Tongue (tissue), 1 donor: ENCODE measurements at regions not wholly inside any gene's neighbourhood (a gene's known extent, or its start where the extent isn't known, plus 50 kb on each side); places are given as distances from the start of the nearest gene placed in this dataset.
"Not testable (repeated sequence)": the region's sequence is repeated elsewhere in the genome, so short reads cannot be mapped to it uniquely, and the experiment has no call there.

Source experiments
- DNase-seq: peaks from one replicate; pipeline ENCODE4 v3.0.0-alpha.2; 2015

DNA sequence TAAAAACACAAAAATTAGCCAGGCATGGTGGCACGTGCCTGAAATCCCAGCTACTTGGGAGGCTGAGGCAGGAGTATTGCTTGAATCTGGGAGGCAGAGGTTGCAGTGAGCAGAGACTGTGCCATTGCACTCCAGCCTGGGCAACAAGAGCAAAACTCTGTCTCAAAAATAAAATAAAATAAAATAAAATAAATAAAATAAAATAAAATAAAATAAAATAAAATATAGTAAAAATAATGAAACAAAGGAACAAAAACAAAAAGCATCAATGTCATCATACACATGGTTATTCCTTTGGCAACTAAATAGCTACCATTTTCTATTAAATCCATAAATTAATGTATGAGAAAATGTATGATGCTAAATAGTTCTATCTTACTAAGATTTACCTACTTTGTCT is 1123.9 kb downstream of the MRPL39 start:
- DNase-seq, result not testable (repeated sequence)

- no peak for DNase-seq
These were observed 1136.4 kb downstream of the MRPL39 start for GRCh38 chr21:24470852-24471251.

GRCh38 chr21:24456358-24456757 is 1150.9 kb downstream of the MRPL39 start:
- DNase-seq, result no peak

DNA sequence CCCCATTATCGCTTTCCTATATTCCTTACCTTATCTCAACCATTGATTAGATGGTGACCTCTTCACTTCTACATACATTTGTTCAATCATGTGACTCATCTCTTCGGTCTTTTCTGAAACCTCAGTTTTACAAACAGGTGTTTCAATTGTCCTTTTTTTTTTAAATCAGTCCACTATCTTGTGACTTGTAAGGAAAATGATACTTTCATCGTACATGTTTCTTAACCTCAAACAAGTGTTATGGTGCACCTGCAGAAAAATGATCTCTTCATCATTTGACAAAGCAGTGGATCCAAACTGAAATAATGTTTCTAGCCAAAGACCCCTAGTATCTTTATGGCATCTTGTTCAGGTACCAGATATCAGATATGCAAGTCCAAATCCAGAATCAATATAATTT is 1157.2 kb downstream of the MRPL39 start:
- no peak for DNase-seq

DNA sequence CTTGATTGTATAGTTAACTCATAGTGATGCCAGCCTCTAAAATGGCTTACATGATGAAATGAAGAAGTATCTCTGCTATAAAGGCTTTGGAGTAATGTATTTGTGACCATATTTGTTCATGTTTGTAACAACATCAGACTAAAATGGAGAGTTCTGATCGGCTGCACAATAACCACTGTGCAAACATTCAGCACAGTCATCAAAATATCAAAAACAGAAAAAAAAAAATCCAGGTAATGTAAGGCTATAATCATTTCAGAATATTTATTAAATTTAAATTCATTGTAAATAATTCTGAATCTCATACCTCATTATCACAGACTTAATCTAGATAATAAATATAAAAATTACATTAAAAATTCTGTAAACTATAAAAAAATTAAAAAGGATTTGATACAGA is 1161.8 kb downstream of the MRPL39 start:
- no peak for DNase-seq

DNA sequence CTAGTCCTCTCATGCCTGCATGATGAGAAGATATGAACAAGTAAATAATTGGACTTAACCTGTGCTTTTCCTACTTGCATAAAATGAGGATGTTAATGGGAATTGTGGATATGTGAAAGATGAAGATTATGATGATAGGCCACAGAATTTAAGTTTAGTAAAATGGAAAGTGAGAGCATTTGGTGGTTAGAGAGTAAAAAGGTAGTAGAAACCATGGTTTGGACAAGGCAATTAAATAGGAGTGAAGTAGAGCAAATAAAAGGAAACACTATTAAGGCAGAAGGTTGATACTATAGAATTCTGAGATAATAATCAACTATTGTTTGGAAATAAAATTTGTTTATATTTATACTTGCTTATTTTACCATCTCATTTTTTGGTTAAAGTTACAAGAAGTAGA is 1162.5 kb downstream of the MRPL39 start:
- no peak for DNase-seq

GRCh38 chr21:24436236-24436635 is 1171.0 kb downstream of the MRPL39 start:
- no peak for DNase-seq

GRCh38 chr21:24428591-24429199 is 1178.6 kb downstream of the MRPL39 start:
- DNase-seq, result no peak

GRCh38 chr21:24424776-24425175 is 1182.5 kb downstream of the MRPL39 start:
- no peak for DNase-seq

GRCh38 chr21:24423546-24423945 is 1183.7 kb downstream of the MRPL39 start:
- no peak for DNase-seq

- DNase-seq, result no peak
These were observed 1186.6 kb downstream of the MRPL39 start for GRCh38 chr21:24420689-24421088.

- not testable (repeated sequence) for DNase-seq
These were observed 1187.6 kb downstream of the MRPL39 start for GRCh38 chr21:24419641-24420040.

DNA sequence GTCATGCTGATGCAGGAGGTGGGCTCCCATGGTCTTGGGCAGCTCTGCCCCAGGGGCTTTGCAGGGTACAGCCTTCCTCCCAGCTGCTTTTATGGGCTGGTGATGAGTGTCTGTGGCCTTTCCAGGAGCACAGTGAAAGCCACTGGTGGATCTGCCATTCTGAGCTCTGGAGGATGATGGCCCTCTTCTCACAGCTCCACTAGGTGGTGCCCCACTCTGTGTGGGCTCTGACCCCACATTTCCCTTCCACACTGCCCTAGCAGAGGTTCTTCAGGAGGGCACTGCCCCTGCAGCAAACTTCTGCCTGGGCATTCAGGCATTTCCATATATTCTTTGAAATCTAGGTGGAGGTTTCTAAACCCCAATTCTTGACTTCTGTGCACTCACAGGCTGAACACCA is 1188.6 kb downstream of the MRPL39 start:
- no peak for DNase-seq

DNA sequence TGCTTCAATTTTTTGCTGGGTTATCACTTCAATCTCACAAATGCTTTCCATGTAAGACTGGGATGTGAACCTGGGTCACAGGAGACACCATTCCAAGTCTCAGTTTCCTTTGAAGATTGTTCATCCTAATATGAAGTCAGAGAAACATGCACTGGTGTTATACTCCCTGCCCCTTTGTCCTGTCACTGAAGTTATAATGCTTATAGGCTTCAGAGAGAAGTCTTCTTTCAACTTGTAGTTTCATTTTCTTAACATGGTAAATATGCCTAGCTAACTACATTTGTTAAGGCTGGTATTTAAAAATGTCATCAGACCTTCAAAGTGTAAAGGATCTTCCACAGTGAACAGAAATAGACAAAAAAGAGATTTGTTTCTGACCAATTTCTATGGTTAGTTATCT is 1195.9 kb downstream of the MRPL39 start:
- DNase-seq, result no peak

DNA sequence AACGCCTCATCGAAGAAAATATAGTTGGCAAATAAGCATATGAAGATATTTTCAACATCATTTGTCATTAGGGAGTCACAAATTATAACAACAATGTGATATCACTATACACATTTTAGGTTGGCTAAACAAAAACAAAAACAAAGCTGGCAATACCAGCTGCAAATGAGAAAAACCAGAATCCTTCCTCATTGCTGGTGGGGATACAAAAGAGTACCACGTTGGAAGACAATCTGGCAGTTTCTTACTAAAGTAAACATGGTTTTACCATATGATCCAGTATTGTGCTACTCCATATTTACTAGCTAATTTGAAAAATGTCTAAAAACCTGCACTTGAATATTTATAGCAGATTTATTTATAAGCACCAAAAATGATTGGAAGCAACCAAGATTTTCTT is 1204.1 kb downstream of the MRPL39 start:
- no peak for DNase-seq

DNA sequence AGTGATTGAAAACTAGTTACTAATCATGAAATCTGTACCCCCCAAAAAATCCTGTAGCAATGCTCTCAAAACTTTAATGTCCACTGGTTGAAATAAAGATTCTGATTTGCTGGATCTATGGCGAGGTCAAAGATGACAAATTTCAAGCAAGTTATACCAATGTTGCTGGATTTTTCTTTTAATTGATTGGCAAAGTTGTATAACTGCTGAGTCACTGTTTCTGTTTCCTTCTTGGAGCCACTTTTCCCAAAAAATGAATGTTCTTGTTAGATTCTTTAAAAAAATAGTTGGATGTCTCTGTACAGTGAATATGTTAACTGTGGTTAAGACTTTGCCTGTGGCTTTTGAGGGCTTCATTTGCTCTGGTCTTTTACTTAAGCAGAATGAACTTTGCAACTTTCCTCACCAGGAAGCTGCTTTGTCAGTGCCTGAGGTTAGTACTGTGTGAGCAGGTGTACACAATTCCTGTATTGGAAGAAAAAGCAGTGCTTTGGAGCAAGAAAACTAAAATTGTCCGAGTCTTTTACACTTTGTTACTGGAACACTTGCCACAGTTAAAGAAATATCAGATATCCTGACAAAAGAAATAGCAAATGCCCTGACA is 1211.9 kb downstream of the MRPL39 start:
- no peak for DNase-seq

DNA sequence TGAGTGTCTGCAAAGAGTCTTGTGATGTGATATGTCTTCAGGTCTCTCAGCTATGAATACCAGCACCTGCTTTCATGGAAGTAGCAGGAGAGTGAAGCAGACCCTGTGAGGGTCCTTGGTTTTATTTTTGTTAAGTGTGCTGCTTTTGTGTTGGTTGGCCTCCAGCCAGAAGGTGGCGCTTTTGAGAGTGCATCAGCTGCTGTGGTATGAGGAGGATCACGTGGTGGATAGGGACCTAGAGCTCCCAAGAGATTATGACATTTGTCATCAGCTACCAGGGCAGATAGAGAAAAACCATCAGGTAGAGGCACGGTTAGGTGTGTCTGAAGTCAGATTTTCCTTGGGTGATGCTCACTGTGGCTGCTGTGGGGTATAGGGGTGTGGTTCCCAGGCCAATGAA is 1232.1 kb downstream of the MRPL39 start:
- DNase-seq, result no peak

DNA sequence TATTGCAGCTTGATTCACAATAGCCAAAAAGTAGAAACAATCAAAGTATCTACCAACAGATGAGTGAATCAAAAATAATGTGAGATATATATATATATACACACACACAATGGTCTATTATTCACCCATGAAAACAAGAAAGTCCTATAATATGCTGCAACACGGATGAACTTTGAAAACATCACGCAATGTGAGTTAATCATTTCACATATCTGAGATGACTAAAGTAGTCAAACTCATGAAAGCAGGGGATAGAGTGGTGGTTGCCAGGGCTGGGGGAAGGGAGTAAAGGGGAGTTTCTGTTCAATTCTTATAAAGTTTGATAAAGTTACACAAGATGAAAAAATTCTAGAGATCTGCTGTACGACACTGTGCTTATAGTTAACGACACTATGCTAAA is 1234.8 kb downstream of the MRPL39 start:
- no peak for DNase-seq

DNA sequence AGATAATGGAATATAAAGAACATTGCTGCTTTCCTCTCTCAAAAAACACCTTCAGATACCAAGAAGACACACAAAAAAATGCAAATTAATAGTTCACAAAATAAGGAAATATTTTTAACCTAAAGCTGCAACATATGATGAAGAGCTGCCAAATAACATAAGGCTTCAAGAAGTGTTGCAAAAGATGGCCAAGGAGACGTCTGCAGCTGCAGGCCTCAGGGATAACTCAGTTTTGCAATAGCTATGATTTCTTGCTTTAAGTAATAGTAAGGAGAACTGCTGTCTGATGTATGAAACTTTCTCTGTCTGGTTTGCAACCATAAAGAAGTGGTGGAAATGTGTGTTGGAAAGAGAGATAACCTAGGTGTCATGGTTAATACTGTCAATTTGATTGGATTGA is 1237.5 kb downstream of the MRPL39 start:
- no peak for DNase-seq

DNA sequence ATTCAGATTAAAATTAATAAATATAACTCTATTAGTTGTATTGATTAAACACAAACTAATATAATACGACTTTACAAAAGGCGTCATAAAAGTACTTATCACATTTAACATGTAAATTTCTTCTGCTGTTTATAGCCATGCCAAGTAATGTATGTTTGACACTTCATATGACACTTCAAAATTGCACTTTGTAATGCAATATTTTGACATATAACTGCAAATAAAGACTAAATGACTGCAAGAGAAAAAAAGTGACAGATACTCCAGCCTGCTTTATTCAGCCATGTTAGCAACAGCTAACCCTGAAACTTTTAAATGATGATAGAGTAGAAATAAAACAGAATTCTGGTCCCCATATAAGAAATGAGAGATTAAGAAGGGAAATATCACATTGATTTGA is 1238.0 kb downstream of the MRPL39 start:
- no peak for DNase-seq

- DNase-seq, result no peak
These were observed 1239.3 kb downstream of the MRPL39 start for GRCh38 chr21:24367936-24368335.

DNA sequence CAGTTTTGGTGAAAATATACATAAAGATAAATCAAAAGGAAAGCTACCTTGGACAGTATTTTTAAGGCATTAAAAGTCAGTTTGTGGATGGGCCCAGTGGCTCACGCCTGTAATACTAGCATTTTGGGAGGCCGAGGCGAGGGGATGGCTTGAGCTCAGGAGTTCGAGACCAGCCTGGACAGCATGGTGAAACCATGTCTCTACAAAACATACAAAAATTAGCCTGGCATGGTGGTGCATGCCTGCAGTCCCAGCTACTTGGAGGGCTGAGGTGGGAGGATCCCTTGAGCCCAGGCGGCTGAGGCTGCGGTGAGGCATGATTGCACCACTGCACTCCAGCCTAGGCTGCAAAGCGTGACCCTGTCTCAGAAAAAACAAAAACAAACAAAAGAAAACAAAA is 1253.8 kb downstream of the MRPL39 start:
- DNase-seq, result no peak

- DNase-seq, result no peak
These were observed 1267.9 kb downstream of the MRPL39 start for GRCh38 chr21:24339406-24339805.

- DNase-seq, result no peak
These were observed 1270.8 kb downstream of the MRPL39 start for GRCh38 chr21:24336491-24336890.

GRCh38 chr21:24323536-24323935 is 1283.7 kb downstream of the MRPL39 start:
- no peak for DNase-seq
